Ishikawa (cell line): ENCODE measurements at regions not wholly inside any gene's neighbourhood (a gene's known extent, or its start where the extent isn't known, plus 50 kb on each side); places are given as distances from the start of the nearest gene placed in this dataset.

Experiments used
- FOXM1 ChIP-seq: IDR thresholded peaks from 2 replicates; pipeline ENCODE4 v1.6.1; 2012; ENCODE audit warnings: low read depth, borderline replicate concordance
- MAX ChIP-seq: IDR thresholded peaks from 2 replicates; pipeline ENCODE4 v1.6.1; 2012
- REST ChIP-seq: IDR thresholded peaks from 2 replicates; pipeline ENCODE4 v1.6.1; 2012; ENCODE audit warnings: low read depth, mild to moderate bottlenecking
- TAF1 ChIP-seq: IDR thresholded peaks from 2 replicates; pipeline ENCODE4 v1.6.1; 2012; ENCODE audit warnings: low read depth, mild to moderate bottlenecking
- TEAD4 ChIP-seq: IDR thresholded peaks from 2 replicates; pipeline ENCODE4 v1.6.1; 2012
- YY1 ChIP-seq: IDR thresholded peaks from 2 replicates; pipeline ENCODE4 v1.6.1; 2012; ENCODE audit warnings: low read depth

GRCh38 chr4:178856139-178856800, 1414.0 kb upstream of the AGA start:
- TF ChIP-seq FOXM1 (no peak), REST (no peak), TEAD4 (no peak), MAX (no peak), TAF1 (no peak), YY1 (no peak)
